Neural cell (in vitro differentiated cells): ENCODE measurements at regions not wholly inside any gene's neighbourhood (a gene's known extent, or its start where the extent isn't known, plus 50 kb on each side); places are given as distances from the start of the nearest gene placed in this dataset.

Experiments used
- H2AFZ ChIP-seq: fragments of 200-600, 300-800 bp; sonication (generic), shearing (Covaris generic); 2 replicates; pipeline ENCODE4 v1.6.0; 2014; ENCODE audit warnings: low read depth, mild to moderate bottlenecking, antibody characterized with exemption, low read length, moderate library complexity
- H3F3A ChIP-seq: fragments of 200-600 bp; shearing (Covaris generic); 2 replicates; pipeline ENCODE4 v1.6.1; 2016; ENCODE audit warnings: mild to moderate bottlenecking, moderate library complexity, mixed read lengths, antibody characterized with exemption, low read length; ENCODE audit not compliant: insufficient read depth, poor library complexity, severe bottlenecking
- H3K27ac ChIP-seq: fragments of 200-600, 300-800 bp; sonication (generic), shearing (Covaris generic); 2 replicates; pipeline ENCODE4 v1.5.1; 2014; ENCODE audit warnings: mild to moderate bottlenecking, low read length, moderate library complexity
- H3K27me3 ChIP-seq: fragments of 300-800, 200-600 bp; sonication (generic), shearing (Covaris generic); 2 replicates; pipeline ENCODE4 v1.6.0; 2014; ENCODE audit warnings: mild to moderate bottlenecking, low read depth, low read length, moderate library complexity; ENCODE audit not compliant: insufficient read depth
- H3K36me3 ChIP-seq: fragments of 300-800, 200-600 bp; sonication (generic), shearing (Covaris generic); 2 replicates; pipeline ENCODE4 v1.5.1; 2014; ENCODE audit warnings: mild to moderate bottlenecking, antibody characterized with exemption, low read length, moderate library complexity; ENCODE audit not compliant: insufficient read depth
- H3K4me2 ChIP-seq: fragments of 300-800, 200-600 bp; sonication (generic), shearing (Covaris generic); 2 replicates; pipeline ENCODE4 v1.6.0; 2014; ENCODE audit warnings: mild to moderate bottlenecking, low read length
- H3K4me3 ChIP-seq: fragments of 300-800, 200-600 bp; sonication (generic), shearing (Covaris generic); 2 replicates; pipeline ENCODE4 v1.5.1; 2014; ENCODE audit warnings: mild to moderate bottlenecking, low read length, moderate library complexity
- H3K79me2 ChIP-seq: fragments of 200-600 bp; shearing (Covaris generic); replicated peaks from 2 replicates; pipeline ENCODE4 v1.6.0; 2014; ENCODE audit warnings: mild to moderate bottlenecking, low read length, moderate library complexity; ENCODE audit not compliant: insufficient read depth
- H3K9ac ChIP-seq: fragments of 300-800, 200-600 bp; sonication (generic), shearing (Covaris generic); 2 replicates; pipeline ENCODE4 v1.6.1; 2016; ENCODE audit warnings: mild to moderate bottlenecking, low read length, mixed read lengths
- H3K9me2 ChIP-seq: fragments of 200-600 bp; shearing (Covaris generic); 2 replicates; pipeline ENCODE4 v1.6.1; 2016; ENCODE audit warnings: mild to moderate bottlenecking, low read length, mixed read lengths; ENCODE audit not compliant: insufficient read depth
- H3K9me3 ChIP-seq: fragments of 200-600, 300-800 bp; sonication (generic), shearing (Covaris generic); 2 replicates; pipeline ENCODE4 v1.6.1; 2016; ENCODE audit warnings: mild to moderate bottlenecking, mixed run types, low read length, moderate library complexity, mixed read lengths
- H4K20me1 ChIP-seq: fragments of 200-600 bp; shearing (Covaris generic); 2 replicates; pipeline ENCODE4 v1.6.1; 2016; ENCODE audit warnings: mild to moderate bottlenecking, mixed run types; ENCODE audit not compliant: insufficient read depth
- EP300 ChIP-seq: fragments of 450-650 bp; conservative IDR thresholded peaks from 2 replicates; pipeline ENCODE4 v1.6.1; 2014; ENCODE audit warnings: antibody characterized with exemption, mild to moderate bottlenecking, moderate library complexity; ENCODE audit not compliant: poor library complexity, severe bottlenecking
- EZH2 ChIP-seq: fragments of 200-600, 300-800 bp; shearing (Covaris generic), sonication (generic); IDR thresholded peaks from 2 replicates; pipeline ENCODE4 v1.6.1; 2014; ENCODE audit warnings: antibody characterized with exemption, low read length, borderline replicate concordance, mild to moderate bottlenecking; ENCODE audit not compliant: insufficient read depth, poor library complexity, severe bottlenecking
- MXI1 ChIP-seq: fragments of 450-650 bp; conservative IDR thresholded peaks from 2 replicates; pipeline ENCODE4 v1.6.1; 2014; ENCODE audit warnings: antibody characterized with exemption, mild to moderate bottlenecking; ENCODE audit not compliant: poor library complexity, severe bottlenecking
- POLR2AphosphoS5 ChIP-seq: IDR thresholded peaks from 2 replicates; pipeline ENCODE4 v1.6.1; 2012
- RAD21 ChIP-seq: fragments of 450-650 bp; conservative IDR thresholded peaks from 2 replicates; pipeline ENCODE4 v1.6.1; 2014; ENCODE audit warnings: antibody characterized with exemption, mild to moderate bottlenecking, moderate library complexity
- REST ChIP-seq: IDR thresholded peaks from 2 replicates; pipeline ENCODE4 v1.6.1; 2012; ENCODE audit warnings: borderline replicate concordance
- SMC3 ChIP-seq: fragments of 450-650 bp; conservative IDR thresholded peaks from 2 replicates; pipeline ENCODE4 v1.6.1; 2014; ENCODE audit warnings: antibody characterized with exemption, mild to moderate bottlenecking, moderate library complexity; ENCODE audit not compliant: poor library complexity
- TAF1 ChIP-seq: IDR thresholded peaks from 2 replicates; pipeline ENCODE4 v1.6.1; 2012; ENCODE audit warnings: low read depth
- TF ChIP-seq, protein P1 (sequence below): fragments of 450-650 bp; IDR thresholded peaks from 2 replicates; pipeline ENCODE4 v1.5.1; 2014; ENCODE audit warnings: antibody characterized with exemption, mild to moderate bottlenecking, moderate library complexity; ENCODE audit not compliant: poor library complexity, severe bottlenecking

DNA sequence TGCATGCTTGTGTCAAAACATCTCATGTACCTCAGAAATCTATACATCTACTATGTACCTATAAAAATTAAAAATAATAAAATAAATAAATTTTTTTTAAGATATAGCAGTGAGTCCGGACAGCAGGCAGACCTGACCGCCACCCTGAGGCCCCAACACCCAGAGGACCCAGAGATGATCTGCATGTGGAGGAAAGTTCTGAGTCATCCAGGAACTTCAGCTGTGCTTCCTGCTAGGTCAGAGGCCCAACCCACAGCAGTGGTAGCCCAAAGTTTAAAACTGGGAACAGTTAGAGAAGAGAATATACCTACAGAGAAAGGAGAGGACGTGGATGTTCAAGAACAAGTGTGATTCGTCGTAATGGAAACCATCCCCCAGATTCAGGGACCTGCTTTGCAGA, 683.7 kb upstream of the NRP1 start:
- TF ChIP-seq EP300 (no peak), RAD21 (no peak), POLR2AphosphoS5 (no peak), MXI1 (no peak), TAF1 (no peak), REST (no peak)
- H3K9ac ChIP-seq = no peak overlapping the region
- H3F3A ChIP-seq = no peaks in the 10 kb centered on the region
- no peak overlapping the region for H3K27ac ChIP-seq
- H3K36me3 ChIP-seq = no peaks in the 10 kb centered on the region
- H3K79me2 ChIP-seq = no peaks in the 10 kb centered on the region
- H3K4me3 ChIP-seq = no peak overlapping the region
- H3K9me3 ChIP-seq = no peaks in the 10 kb centered on the region
- H4K20me1 ChIP-seq = no peaks in the 10 kb centered on the region
- no peak overlapping the region for H2AFZ ChIP-seq
- no peaks in the 10 kb centered on the region for H3K27me3 ChIP-seq
- no peak overlapping the region for H3K4me2 ChIP-seq
- H3K9me2 ChIP-seq = no peaks in the 10 kb centered on the region

DNA sequence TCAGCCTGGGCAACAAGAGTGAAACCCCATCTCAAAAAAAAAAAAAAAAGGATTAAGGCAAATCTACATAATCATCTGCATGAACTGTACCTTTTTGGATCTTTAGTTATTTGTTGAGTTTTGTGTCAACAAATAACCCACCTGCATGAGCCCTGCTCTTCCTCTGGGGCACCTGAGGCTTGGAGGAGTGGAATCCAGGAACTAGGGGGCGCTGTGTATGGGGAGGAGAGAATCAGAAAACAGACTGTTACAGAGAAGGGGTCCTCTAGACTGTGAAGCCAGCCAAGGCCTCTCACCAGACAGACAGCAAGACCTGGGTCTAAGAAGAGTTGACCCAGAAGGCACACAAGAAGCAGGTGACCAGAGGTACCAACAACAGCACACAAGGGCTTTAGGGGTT, 682.8 kb upstream of the NRP1 start:
- no peaks in the 10 kb centered on the region for H3K9me2 ChIP-seq
- no peak overlapping the region for H3K27ac ChIP-seq
- H3K4me2 ChIP-seq = no peak overlapping the region
- H3K36me3 ChIP-seq = no peaks in the 10 kb centered on the region
- H3K79me2 ChIP-seq = no peaks in the 10 kb centered on the region
- no peaks in the 10 kb centered on the region for H3K9me3 ChIP-seq
- no peak for TF ChIP-seq SMC3
- no peak for TF ChIP-seq EZH2
- TF ChIP-seq POLR2AphosphoS5 = no peak
- no peak for TF ChIP-seq RAD21
- no peak for TF ChIP-seq MXI1
- no peak for TF ChIP-seq TAF1
- TF ChIP-seq, protein P1, sequence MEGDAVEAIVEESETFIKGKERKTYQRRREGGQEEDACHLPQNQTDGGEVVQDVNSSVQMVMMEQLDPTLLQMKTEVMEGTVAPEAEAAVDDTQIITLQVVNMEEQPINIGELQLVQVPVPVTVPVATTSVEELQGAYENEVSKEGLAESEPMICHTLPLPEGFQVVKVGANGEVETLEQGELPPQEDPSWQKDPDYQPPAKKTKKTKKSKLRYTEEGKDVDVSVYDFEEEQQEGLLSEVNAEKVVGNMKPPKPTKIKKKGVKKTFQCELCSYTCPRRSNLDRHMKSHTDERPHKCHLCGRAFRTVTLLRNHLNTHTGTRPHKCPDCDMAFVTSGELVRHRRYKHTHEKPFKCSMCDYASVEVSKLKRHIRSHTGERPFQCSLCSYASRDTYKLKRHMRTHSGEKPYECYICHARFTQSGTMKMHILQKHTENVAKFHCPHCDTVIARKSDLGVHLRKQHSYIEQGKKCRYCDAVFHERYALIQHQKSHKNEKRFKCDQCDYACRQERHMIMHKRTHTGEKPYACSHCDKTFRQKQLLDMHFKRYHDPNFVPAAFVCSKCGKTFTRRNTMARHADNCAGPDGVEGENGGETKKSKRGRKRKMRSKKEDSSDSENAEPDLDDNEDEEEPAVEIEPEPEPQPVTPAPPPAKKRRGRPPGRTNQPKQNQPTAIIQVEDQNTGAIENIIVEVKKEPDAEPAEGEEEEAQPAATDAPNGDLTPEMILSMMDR = no peak
- no peak for TF ChIP-seq EP300
- TF ChIP-seq REST = no peak
- H3F3A ChIP-seq = no peaks in the 10 kb centered on the region
- no peak overlapping the region for H3K4me3 ChIP-seq
- H2AFZ ChIP-seq = no peak overlapping the region
- no peaks in the 10 kb centered on the region for H3K27me3 ChIP-seq
- no peaks in the 10 kb centered on the region for H4K20me1 ChIP-seq
- no peak overlapping the region for H3K9ac ChIP-seq
